Myocyte (in vitro differentiated cells): ENCODE measurements at regions not wholly inside any gene's neighbourhood (a gene's known extent, or its start where the extent isn't known, plus 50 kb on each side); places are given as distances from the start of the nearest gene placed in this dataset.

ENCODE experiments used
- DNase-seq: peaks from one replicate; pipeline ENCODE4 v3.0.0-alpha.2; 2012; ENCODE audit warnings: low read depth

DNA sequence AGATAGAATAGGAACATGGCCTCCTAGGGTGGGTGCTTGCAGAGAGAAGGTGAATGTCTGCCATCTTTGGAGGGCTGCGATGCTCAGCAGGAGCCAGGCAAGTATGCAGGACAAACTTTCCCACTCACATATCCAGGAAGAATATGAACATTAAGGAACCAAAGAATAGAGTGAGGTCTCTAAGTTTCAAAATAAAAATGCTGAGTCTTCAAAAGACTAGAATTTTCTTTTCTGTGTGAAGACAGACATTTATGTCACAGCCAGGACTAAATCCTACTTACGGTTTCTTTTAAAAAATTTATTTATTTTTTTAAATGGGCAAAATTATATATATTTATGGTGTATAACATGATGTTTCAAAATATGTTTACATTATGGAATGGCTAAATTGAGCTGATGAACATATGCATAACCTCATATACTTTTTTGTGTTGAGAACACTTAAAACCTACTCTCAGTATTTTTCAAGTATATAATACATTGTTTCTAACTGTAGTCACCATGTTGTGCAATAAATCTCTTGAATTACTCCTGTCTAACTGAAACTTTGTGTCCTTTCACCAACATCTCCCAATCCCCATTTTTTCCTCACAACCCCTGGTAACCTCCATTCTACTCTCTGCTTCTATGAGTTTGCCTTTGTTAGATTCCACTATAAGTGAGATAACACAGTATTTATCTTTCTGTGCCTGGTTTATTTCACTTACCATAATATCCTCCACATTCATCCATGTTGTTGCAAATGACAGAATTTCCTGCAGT is 177.8 kb upstream of the HAND2 start:
- no peak for DNase-seq

DNA sequence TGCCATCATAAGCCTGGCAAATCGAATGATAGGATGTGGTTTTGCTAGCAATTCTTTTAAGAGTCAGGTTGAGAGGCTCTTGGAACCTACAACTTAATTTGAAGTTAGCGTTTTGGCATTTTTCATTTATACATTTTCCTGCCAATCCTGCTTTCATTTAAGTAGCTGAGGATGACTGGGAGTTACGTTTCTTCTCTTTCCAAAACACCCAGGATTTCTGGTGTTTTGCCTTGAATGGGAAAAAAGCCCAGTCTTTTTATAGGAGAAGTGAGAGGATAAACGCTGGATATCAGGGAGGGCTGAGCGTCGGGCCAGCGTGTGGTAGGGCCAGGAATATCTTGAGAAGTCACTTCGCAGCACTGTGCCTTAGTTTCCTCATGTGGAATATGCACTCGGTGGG is 174.2 kb upstream of the HAND2 start:
- DNase-seq, result no peak

- no peak for DNase-seq
Observed at GRCh38 chr4:173703021-173703420, 173.0 kb upstream of the HAND2 start.

GRCh38 chr4:173700650-173701049 is 170.6 kb upstream of the HAND2 start:
- DNase-seq, result no peak

DNA sequence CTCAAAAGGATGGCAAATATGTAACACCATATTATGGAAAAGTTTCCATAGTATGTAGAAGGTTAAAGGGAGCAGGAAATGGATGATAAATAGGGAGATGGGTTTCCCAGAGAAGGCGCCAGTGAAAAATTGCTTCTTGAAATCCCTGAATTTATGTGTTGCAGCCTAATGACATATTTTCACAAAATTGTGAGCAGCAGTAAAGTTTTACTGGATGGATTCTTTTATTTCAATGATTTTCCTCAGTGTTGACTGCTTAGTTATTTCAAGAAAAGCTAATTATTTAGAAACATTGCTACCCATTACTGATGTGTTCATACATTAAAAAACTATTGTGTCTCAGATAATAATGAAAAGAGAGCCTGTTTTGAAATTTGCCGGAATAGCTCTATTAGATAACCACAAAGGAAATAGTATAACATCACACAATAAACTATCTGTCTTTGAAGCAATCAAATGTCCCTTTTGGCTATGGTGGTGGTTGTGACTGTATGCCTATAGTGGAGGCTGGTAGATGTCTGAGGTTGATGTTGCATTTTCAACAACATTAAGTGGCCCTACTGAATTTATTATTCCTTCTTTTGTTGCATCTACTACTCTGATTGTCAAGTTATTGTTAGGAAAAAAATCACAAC is 169.9 kb upstream of the HAND2 start:
- DNase-seq, result no peak

DNA sequence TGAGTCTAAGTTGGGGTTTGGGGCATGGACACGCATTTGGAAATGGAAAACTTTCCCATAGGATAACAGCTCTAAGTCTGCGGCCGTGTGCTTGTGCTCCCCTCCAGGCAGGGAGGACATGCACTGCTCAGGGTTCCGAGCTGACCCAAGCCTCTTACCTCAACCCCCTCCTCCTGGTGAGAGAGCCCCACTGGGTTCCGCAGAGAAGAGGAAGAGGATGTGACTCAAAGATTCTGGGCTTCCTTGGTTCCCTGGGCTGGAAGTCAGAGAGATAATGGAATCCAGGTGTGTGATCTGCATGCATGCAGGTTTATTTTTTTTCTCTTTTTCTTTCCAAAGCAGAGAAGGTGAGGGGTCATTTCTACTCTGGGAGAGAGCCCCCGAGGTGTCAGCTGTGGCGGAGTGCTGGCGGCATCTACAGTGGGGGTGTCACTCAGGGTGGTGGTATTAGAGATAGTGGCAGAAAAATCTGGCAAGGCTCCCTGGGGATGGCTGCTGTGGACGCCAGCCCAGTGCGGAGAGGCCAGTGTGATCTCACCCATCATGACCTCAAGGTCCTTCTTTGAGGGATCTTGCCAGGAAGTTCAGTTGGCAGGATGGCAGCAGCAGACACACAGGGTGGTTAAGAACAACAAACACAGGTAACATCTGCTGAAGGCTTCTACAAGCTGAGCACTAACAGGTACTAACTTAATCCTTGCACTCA is 168.7 kb upstream of the HAND2 start:
- DNase-seq, result no peak

GRCh38 chr4:173697840-173698239 is 167.8 kb upstream of the HAND2 start:
- no peak for DNase-seq

DNA sequence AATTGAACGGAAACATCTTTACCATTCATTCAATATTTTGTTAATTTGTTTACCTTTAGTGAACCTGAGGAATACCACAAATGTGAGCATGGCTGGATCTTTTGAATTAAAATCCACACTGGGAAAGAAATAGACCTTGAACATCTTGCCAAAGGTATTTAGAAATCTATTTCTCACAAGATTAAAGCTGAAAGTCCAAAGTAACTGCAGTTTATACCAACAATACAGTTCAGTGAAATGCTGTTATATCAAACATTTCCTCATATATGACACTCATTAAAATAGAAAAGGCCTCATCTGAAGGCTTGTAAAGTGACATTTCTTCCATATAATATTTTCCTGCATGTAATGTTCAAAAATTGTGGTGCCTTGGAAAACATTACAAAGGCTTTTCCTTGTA is 166.5 kb upstream of the HAND2 start:
- DNase-seq, result no peak

DNA sequence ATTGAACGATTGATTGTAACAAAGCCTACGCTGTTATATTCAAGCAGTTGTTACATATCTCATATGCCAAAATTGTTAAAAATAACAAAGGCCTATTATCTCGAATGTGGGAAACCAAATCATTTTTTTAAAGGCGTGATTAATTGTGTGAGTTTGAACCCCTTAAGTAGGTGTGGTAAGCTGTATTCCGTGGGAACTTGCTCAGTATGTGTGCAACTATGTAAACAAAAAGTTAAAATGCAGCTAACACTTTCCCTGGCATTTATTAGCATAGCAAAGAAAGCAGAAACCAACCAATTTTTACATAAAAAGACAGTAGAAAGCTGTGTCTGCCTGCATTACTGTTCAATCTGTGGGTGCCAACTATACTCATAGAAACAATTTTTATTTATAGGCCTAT is 166.0 kb upstream of the HAND2 start:
- no peak for DNase-seq

DNA sequence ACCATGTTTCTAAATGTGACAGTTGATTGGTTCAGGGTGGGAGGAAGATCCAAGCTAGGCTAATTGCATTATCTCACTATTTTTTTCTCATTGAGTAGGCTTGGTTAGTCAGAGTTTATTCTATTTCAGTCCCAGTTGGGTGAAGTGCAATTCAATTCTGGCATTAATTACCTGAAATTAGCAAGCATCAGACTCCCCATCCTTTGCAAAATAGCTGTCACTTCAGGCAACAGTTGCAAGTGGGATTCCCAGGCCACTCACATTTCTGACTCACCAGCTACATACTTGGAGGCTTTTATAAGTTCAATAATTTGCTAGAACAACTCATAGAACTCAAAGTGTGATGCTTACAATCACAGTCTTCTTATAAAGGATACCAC is 155.8 kb upstream of the HAND2 start:
- no peak for DNase-seq

DNA sequence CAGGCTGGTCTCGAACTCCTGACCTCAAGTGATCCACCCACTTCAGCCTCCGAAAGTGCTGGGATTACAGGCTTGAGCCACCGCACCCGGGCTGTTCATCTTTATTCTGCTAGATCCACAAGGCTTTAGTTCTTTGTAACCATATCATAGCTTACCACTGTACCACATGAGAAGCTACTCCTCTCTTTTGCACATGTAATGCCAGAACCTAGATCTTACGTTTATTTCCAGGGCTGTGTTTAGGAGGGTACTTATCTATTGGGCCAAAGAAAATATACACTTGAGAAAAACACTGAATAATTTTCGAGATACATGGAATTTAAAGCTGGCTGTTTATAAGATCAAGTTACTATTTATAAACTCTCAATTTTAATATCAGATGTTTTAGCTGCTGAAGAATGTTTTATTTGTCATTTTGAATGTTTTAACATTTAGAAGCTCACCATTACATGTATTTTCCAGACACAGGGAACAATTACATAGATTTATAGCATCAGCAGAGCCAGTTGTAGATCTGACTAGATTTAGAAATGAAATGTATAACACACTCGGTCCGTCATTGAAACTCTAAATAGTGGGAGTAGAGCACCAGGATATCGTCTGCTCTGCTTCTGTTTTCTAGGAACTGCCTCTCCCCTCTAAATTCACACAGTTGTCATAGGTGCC is 155.3 kb upstream of the HAND2 start:
- DNase-seq, result no peak

- DNase-seq, result no peak
Observed at GRCh38 chr4:173684223-173684622, 154.2 kb upstream of the HAND2 start.

DNA sequence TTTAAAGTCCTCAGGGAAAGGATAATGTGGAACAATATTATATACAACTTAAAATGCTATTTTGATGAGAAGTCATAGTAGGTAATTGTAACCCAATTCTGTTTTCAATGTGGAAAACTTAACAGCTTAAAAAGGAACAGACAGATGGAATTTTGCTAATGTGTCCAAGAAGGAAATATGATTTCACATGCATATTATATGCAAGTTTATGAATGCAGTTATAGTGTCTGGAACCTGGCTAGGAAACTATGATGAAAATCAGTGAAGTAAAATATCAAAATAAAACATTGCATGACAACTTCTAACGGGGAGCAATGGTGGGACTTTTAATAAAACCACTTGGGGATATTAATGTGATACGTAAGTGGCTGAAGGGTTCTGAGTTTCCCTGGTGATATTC is 152.6 kb upstream of the HAND2 start:
- no peak for DNase-seq

DNA sequence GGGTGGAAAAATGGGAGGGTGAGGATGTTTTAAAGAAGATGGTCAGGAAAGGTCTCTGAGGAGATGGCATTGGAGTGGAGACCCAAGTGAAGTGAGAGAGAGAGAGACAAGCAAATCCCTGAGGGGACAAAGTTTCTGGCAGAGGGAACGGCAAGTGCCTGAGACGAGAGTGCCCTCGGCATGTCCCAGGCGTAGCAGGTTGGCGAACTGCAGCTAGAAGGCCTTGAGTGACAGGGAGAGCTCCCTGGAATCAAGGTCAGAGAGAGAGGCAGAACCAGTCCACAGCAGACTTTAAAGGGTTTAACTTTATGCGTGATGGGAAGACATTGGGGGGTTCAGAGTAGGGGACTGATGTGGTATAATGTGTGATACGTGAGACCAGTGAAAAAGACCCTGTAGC is 150.2 kb upstream of the HAND2 start:
- no peak for DNase-seq

DNA sequence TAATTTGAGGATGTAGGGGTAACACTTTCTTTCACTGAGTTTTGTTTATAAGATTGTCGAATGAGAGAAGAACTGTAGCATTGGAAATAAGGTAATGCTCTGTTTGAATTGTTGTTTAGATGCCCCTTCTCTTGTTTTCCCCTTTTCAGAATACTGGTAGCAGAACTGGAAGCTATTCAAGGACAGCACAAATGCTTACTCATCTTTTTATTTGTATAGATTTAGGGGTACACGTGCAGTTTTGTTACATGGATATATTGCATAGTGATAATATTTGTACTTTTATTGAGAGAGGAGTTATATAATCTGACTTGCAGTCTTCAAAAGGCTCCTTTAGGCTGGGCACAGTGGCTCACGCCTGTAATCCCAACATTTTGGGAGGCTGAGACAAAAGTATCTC is 145.4 kb upstream of the HAND2 start:
- DNase-seq, result no peak

GRCh38 chr4:173669460-173670179 is 139.6 kb upstream of the HAND2 start:
- no peak for DNase-seq

GRCh38 chr4:173661001-173661400 is 131.0 kb upstream of the HAND2 start:
- no peak for DNase-seq

GRCh38 chr4:173656898-173657297 is 126.9 kb upstream of the HAND2 start:
- DNase-seq, result no peak

DNA sequence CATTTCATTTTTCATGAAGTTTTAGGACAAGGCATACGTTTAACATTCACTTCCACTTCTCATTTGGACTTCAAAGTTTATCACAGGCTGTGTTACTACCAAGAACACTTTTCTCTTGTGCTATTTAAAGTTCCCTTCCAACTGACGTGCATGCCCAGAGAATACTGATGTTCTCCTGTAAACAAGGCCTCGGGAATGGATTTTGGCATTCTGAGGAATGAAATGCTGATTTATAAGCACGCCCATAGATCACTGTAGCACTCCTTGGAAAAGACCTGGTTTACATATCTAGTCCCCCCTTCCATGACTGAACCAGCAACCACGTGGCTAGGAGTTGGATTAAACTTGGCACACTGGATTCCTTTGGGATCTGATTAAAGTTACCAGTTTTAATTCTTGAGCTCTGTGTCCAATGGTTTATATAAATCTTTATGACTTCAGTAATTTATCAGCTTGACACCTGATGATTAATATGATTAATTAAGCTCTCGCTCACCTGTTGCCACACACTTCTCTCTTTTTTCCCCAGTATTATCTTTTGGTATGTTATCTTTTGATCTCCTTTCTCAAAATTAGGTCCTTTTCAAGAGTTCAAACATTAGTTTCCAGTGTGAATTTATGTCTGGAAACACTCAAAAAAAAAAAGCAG is 122.4 kb upstream of the HAND2 start:
- no peak for DNase-seq

- no peak for DNase-seq
Observed at GRCh38 chr4:173651651-173652282, 121.7 kb upstream of the HAND2 start.
